HepG2 (cell line): ENCODE measurements at regions not wholly inside any gene's neighbourhood (a gene's known extent, or its start where the extent isn't known, plus 50 kb on each side); places are given as distances from the start of the nearest gene placed in this dataset.

Experiments
- BHLHE40 ChIP-seq: IDR thresholded peaks from 2 replicates; pipeline ENCODE4 v1.6.1; 2011; ENCODE audit warnings: low read length, improper control_type of control experiment
- ESRRA ChIP-seq: sonication (generic); formaldehyde crosslinking; IDR thresholded peaks from 2 replicates; pipeline ENCODE4 v1.5.1; 2020; ENCODE audit warnings: mild to moderate bottlenecking, low read depth, missing genetic modification reagents
- FOXK2 ChIP-seq: fragments of 450-650 bp; IDR thresholded peaks from 2 replicates; pipeline ENCODE4 v1.6.1; 2016
- MAFK ChIP-seq, 2 experiments: IDR thresholded peaks in 1 of 2; conservative IDR thresholded peaks in 1 of 2; 2 replicates each; pipeline ENCODE4 v1.6.1; 2011; ENCODE audit warnings: improper control_type of control experiment in 2 of 2, low read length in 2 of 2
- MTA1 ChIP-seq: sonication (generic); formaldehyde crosslinking; IDR thresholded peaks from 2 replicates; pipeline ENCODE4 v1.4.0; 2020; ENCODE audit warnings: missing genetic modification reagents, mild to moderate bottlenecking, borderline replicate concordance
- POLR2A ChIP-seq, 2 experiments: IDR thresholded peaks; 2 replicates each; pipeline ENCODE4 v1.6.1; 2011; ENCODE audit warnings: low read depth in 2 of 2, low read length in 2 of 2, mild to moderate bottlenecking in 1 of 2, moderate library complexity in 1 of 2; ENCODE audit not compliant: insufficient read depth in 1 of 2
- RERE ChIP-seq: IDR thresholded peaks from 2 replicates; pipeline ENCODE4 v1.6.1; 2016; ENCODE audit warnings: low read depth, missing genetic modification reagents, missing compliant biosample characterization
- SRF ChIP-seq: IDR thresholded peaks from 2 replicates; pipeline ENCODE4 v1.6.1; 2011; ENCODE audit warnings: mild to moderate bottlenecking, low read depth, low read length, moderate library complexity
- TMF1 ChIP-seq: sonication (generic); formaldehyde crosslinking; IDR thresholded peaks from 2 replicates; pipeline ENCODE4 v1.8.1; 2022; ENCODE audit warnings: low read depth, missing genetic modification reagents
- ZNF414 ChIP-seq: sonication (generic); formaldehyde crosslinking; IDR thresholded peaks from 2 replicates; pipeline ENCODE4 v1.5.0; 2020; ENCODE audit warnings: missing genetic modification reagents
- ZNF75D ChIP-seq: sonication (generic); formaldehyde crosslinking; IDR thresholded peaks from 2 replicates; pipeline ENCODE4 v1.8.1; 2023; ENCODE audit warnings: missing genetic modification reagents, mild to moderate bottlenecking, borderline replicate concordance
- TF ChIP-seq, protein P1 (sequence below): IDR thresholded peaks from 2 replicates; pipeline ENCODE4 v1.6.1; 2016; ENCODE audit warnings: mild to moderate bottlenecking
- TF ChIP-seq, protein P2 (sequence below): sonication (generic); formaldehyde crosslinking; IDR thresholded peaks from 2 replicates; pipeline ENCODE4 v1.5.0; 2020; ENCODE audit warnings: missing genetic modification reagents, mild to moderate bottlenecking, borderline replicate concordance
- TF ChIP-seq, protein P3 (sequence below): sonication (generic); formaldehyde crosslinking; conservative IDR thresholded peaks from 2 replicates; pipeline ENCODE4 v1.8.1; 2023; ENCODE audit warnings: missing genetic modification reagents

DNA sequence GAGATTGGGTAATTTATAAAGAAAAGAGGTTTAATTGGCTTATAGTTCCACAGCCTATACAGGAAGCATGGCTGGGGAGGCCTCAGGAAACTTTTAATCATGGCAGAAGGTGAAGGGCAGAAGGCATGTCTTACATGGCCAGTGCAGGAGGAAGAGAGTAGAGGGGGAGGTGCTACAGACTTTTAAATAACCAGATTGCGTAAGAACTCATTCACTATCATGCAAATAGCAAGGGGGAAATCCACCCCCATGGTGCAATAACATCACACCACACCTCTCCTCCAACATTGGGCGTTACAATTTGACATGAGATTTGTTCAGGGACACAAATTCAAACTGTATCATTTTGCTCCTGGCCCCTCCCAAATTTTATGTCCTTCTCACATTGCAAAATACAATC is 353.8 kb upstream of the PABPC5 start:
- TF ChIP-seq SRF (no peak), TMF1 (CRISPR knock-in tag) (no peak), MTA1 (no peak), POLR2A (IDR thresholded peaks at IDR 0.05; ENCODE audit: insufficient read depth in 1 of 2, low read depth in 2 of 2, low read length in 2 of 2) (no peak), ZNF414 (CRISPR knock-in tag) (no peak), ESRRA (CRISPR knock-in tag) (no peak), FOXK2 (no peak), RERE (CRISPR knock-in tag) (no peak), BHLHE40 (no peak), MAFK (conservative IDR thresholded peaks at IDR 0.05 in 1 of 2, IDR thresholded peaks at IDR 0.05 in 1 of 2; ENCODE audit: low read length in 2 of 2) (no peak), ZNF75D (CRISPR knock-in tag) (no peak)
- TF ChIP-seq, protein P1, sequence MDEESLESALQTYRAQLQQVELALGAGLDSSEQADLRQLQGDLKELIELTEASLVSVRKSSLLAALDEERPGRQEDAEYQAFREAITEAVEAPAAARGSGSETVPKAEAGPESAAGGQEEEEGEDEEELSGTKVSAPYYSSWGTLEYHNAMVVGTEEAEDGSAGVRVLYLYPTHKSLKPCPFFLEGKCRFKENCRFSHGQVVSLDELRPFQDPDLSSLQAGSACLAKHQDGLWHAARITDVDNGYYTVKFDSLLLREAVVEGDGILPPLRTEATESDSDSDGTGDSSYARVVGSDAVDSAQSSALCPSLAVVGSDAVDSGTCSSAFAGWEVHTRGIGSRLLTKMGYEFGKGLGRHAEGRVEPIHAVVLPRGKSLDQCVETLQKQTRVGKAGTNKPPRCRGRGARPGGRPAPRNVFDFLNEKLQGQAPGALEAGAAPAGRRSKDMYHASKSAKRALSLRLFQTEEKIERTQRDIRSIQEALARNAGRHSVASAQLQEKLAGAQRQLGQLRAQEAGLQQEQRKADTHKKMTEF (CRISPR knock-in tag), result no peak
- TF ChIP-seq, protein P2, sequence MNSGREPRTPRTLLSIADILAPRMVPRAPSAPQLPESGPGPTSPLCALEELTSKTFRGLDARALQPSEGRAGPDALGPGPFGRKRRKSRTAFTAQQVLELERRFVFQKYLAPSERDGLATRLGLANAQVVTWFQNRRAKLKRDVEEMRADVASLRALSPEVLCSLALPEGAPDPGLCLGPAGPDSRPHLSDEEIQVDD (CRISPR knock-in tag), result no peak
- TF ChIP-seq, protein P3, sequence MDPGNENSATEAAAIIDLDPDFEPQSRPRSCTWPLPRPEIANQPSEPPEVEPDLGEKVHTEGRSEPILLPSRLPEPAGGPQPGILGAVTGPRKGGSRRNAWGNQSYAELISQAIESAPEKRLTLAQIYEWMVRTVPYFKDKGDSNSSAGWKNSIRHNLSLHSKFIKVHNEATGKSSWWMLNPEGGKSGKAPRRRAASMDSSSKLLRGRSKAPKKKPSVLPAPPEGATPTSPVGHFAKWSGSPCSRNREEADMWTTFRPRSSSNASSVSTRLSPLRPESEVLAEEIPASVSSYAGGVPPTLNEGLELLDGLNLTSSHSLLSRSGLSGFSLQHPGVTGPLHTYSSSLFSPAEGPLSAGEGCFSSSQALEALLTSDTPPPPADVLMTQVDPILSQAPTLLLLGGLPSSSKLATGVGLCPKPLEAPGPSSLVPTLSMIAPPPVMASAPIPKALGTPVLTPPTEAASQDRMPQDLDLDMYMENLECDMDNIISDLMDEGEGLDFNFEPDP (CRISPR knock-in tag), result no peak
